CD14-positive monocyte (primary cell): ENCODE measurements at regions not wholly inside any gene's neighbourhood (a gene's known extent, or its start where the extent isn't known, plus 50 kb on each side); places are given as distances from the start of the nearest gene placed in this dataset.
A peak's percentile ranks its signal among the peaks of the same experiment; 100 is the strongest.

ENCODE experiments used
- DNase-seq, 3 donors: peaks; one replicate each; pipeline ENCODE4 v3.0.0-alpha.2; 2011 to 2022
- H2AFZ ChIP-seq: 2 replicates; pipeline ENCODE4 v1.6.0; 2012; ENCODE audit warnings: mild to moderate bottlenecking, low read depth, low read length, inconsistent platforms; ENCODE audit not compliant: insufficient read depth, poor library complexity, severe bottlenecking
- H3K27ac ChIP-seq, 2 donors: 1 replicate in 1 of 2; 2 replicates in 1 of 2; pipeline ENCODE4 v1.5.1; 2012 to 2013; ENCODE audit warnings: low read length in 2 of 2, control low read depth in 1 of 2, inconsistent platforms in 1 of 2, low read depth in 1 of 2, mild to moderate bottlenecking in 1 of 2
- H3K27me3 ChIP-seq, 2 donors: one replicate each; pipeline versions ENCODE4 v1.6.0 to v1.6.1; 2011 to 2013; ENCODE audit warnings: low read length in 2 of 2; ENCODE audit not compliant: control insufficient read depth in 2 of 2, insufficient read depth in 2 of 2
- H3K36me3 ChIP-seq, 2 donors: replicated peaks in 1 of 2; 1 replicate in 1 of 2; 2 replicates in 1 of 2; pipeline versions ENCODE4 v1.5.1 to v1.6.1; 2012 to 2013; ENCODE audit warnings: low read length in 2 of 2, control low read depth in 1 of 2, inconsistent platforms in 1 of 2, mild to moderate bottlenecking in 1 of 2; ENCODE audit not compliant: insufficient read depth in 2 of 2, control insufficient read depth in 1 of 2
- H3K4me1 ChIP-seq, 2 donors: 1 replicate in 1 of 2; 2 replicates in 1 of 2; pipeline versions ENCODE4 v1.5.1 to v1.6.1; 2012 to 2013; ENCODE audit warnings: low read length in 2 of 2, control low read depth in 1 of 2, inconsistent platforms in 1 of 2, mild to moderate bottlenecking in 1 of 2, moderate library complexity in 1 of 2; ENCODE audit not compliant: insufficient read depth in 2 of 2, control insufficient read depth in 1 of 2
- H3K4me2 ChIP-seq: replicated peaks from 2 replicates; pipeline ENCODE3; 2012; ENCODE audit warnings: low read length, moderate library complexity, mild to moderate bottlenecking; ENCODE audit not compliant: poor library complexity, severe bottlenecking; ENCODE audit errors: extremely low read depth
- H3K4me3 ChIP-seq, 3 experiments: fragments of 200-600 bp in 1 of 3; sonication (generic) in 1 of 3; replicated peaks in 1 of 3; 1 replicate in 2 of 3; 2 replicates in 1 of 3; pipeline ENCODE4 v1.5.1; 2011 to 2013; ENCODE audit warnings: low read length in 3 of 3, mild to moderate bottlenecking in 3 of 3, control low read depth in 2 of 3, low read depth in 2 of 3, inconsistent platforms in 1 of 3, moderate library complexity in 1 of 3
- H3K79me2 ChIP-seq: 2 replicates; pipeline ENCODE4 v1.6.0; 2012; ENCODE audit warnings: mild to moderate bottlenecking, control low read depth, inconsistent platforms, low read length, moderate library complexity; ENCODE audit not compliant: insufficient read depth
- H3K9ac ChIP-seq: 2 replicates; pipeline ENCODE4 v1.6.0; 2017; ENCODE audit warnings: low read length, mild to moderate bottlenecking; ENCODE audit not compliant: insufficient read depth, poor library complexity, severe bottlenecking
- H3K9me3 ChIP-seq, 2 donors: replicated peaks in 1 of 2; 1 replicate in 1 of 2; 2 replicates in 1 of 2; pipeline versions ENCODE4 v1.5.1 to v1.6.1; 2012 to 2013; ENCODE audit warnings: low read length in 2 of 2, control low read depth in 1 of 2; ENCODE audit not compliant: control insufficient read depth in 1 of 2, insufficient read depth in 1 of 2
- H4K20me1 ChIP-seq: 2 replicates; pipeline ENCODE4 v1.6.0; 2012; ENCODE audit warnings: mild to moderate bottlenecking, low read length, control low read depth, moderate library complexity; ENCODE audit not compliant: insufficient read depth
- H3K27ac Mint-ChIP-seq, 7 donors: one replicate each; pipeline ENCODE4 v1.8.0; 2020; ENCODE audit warnings: mild to moderate bottlenecking in 7 of 7, mixed read lengths in 7 of 7, moderate library complexity in 6 of 7, inconsistent platforms in 2 of 7
- H3K27me3 Mint-ChIP-seq, 3 donors: one replicate each; pipeline ENCODE4 v1.8.0; 2021 to 2022; ENCODE audit warnings: low read depth in 3 of 3, mild to moderate bottlenecking in 3 of 3, mixed read lengths in 3 of 3, moderate library complexity in 3 of 3, inconsistent platforms in 1 of 3
- H3K36me3 Mint-ChIP-seq, 2 donors: one replicate each; pipeline ENCODE4 v1.8.0; 2020; ENCODE audit warnings: mixed read lengths in 2 of 2, inconsistent platforms in 1 of 2, mild to moderate bottlenecking in 1 of 2
- H3K4me1 Mint-ChIP-seq: one replicate; pipeline ENCODE4 v1.8.0; 2020; ENCODE audit warnings: mild to moderate bottlenecking, mixed read lengths
- H3K4me3 Mint-ChIP-seq, 2 donors: one replicate each; pipeline ENCODE4 v1.8.0; 2020; ENCODE audit warnings: mild to moderate bottlenecking in 2 of 2, mixed read lengths in 2 of 2, moderate library complexity in 1 of 2
- H3K9me3 Mint-ChIP-seq, 7 donors: one replicate each; pipeline ENCODE4 v1.8.0; 2020 to 2022; ENCODE audit warnings: mixed read lengths in 7 of 7, mild to moderate bottlenecking in 6 of 7, moderate library complexity in 6 of 7, inconsistent platforms in 2 of 7
- CTCF ChIP-seq: fragments of 200-600 bp; IDR thresholded peaks from one replicate; pipeline ENCODE4 v1.8.0; 2022; ENCODE audit warnings: antibody characterized with exemption, mild to moderate bottlenecking
- WGBS: methylation state at CpG from one replicate; pipeline ENCODE4 v1.1.5; 2013; ENCODE audit warnings: missing lambda C conversion rate; ENCODE audit not compliant: insufficient coverage; 5-methylcytosine and 5-hydroxymethylcytosine counted together
- intact Hi-C, 2 donors: fragments of 100-400 bp; cut with micrococcal nuclease; formaldehyde crosslinking; loops; one replicate each; pipeline versions ENCODE4 v1.15.0 to v1.15.1; 2023

- no peak overlapping the region for H3K4me3 Mint-ChIP-seq
- no peak for DNase-seq
- H2AFZ ChIP-seq = no peak overlapping the region
- H3K4me1 ChIP-seq = no peaks in the 10 kb centered on the region
- H3K36me3 ChIP-seq = no peaks in the 10 kb centered on the region
- no peaks in the 10 kb centered on the region for H3K4me1 Mint-ChIP-seq
- H3K4me2 ChIP-seq = no peak overlapping the region
- peak overlapping the region in 1 of 7 donors; percentile 4 for H3K27ac Mint-ChIP-seq
- H3K27me3 ChIP-seq = no peaks in the 10 kb centered on the region
- no peak overlapping the region for H3K9ac ChIP-seq
- intact Hi-C loops = no loop called here
- H3K79me2 ChIP-seq = no peaks in the 10 kb centered on the region
- H3K36me3 Mint-ChIP-seq = no peaks in the 10 kb centered on the region
- H3K9me3 Mint-ChIP-seq = peaks cover 5 to 23% (median 14%) of the 10 kb centered on the region in 7 donors
- H3K27me3 Mint-ChIP-seq = no peaks in the 10 kb centered on the region
- TF ChIP-seq CTCF = no peak
- H3K27ac ChIP-seq = no peak overlapping the region
- H4K20me1 ChIP-seq = no peaks in the 10 kb centered on the region
- peaks cover 31 to 43% of the 10 kb centered on the region in 2 donors for H3K9me3 ChIP-seq
- no peak overlapping the region for H3K4me3 ChIP-seq
- WGBS = 91% methylated on average over 3 of the region's 4 CpGs
These were observed 1340.6 kb downstream of the UQCRFS1 start for GRCh38 chr19:27872370-27872769.

GRCh38 chr19:27870293-27870692 lies 1342.7 kb downstream of the UQCRFS1 start:
- Mint-ChIP-seq H3K27ac (no peak overlapping the region), H3K36me3 (no peaks in the 10 kb centered on the region), H3K27me3 (no peaks in the 10 kb centered on the region), H3K4me3 (no peak overlapping the region), H3K4me1 (no peaks in the 10 kb centered on the region), H3K9me3 (peaks cover 12 to 27% (median 17%) of the 10 kb centered on the region in 7 donors)
- no peak for TF ChIP-seq CTCF
- H3K4me2 ChIP-seq = no peak overlapping the region
- H3K36me3 ChIP-seq = no peaks in the 10 kb centered on the region
- no peaks in the 10 kb centered on the region for H3K4me1 ChIP-seq
- H2AFZ ChIP-seq = no peak overlapping the region
- H3K27me3 ChIP-seq = no peaks in the 10 kb centered on the region
- no peak overlapping the region for H3K9ac ChIP-seq
- H3K4me3 ChIP-seq = no peak overlapping the region
- no peak for DNase-seq
- no peaks in the 10 kb centered on the region for H4K20me1 ChIP-seq
- intact Hi-C loops = no loop called here
- H3K79me2 ChIP-seq = no peaks in the 10 kb centered on the region
- no peak overlapping the region for H3K27ac ChIP-seq
- peaks cover 30 to 37% of the 10 kb centered on the region in 2 donors for H3K9me3 ChIP-seq
